Heart left ventricle (tissue), 16 donors: ENCODE measurements at regions not wholly inside any gene's neighbourhood (a gene's known extent, or its start where the extent isn't known, plus 50 kb on each side); places are given as distances from the start of the nearest gene placed in this dataset.

Experiments
- ATAC-seq, 4 donors: fragments of 200-7000 bp; cut with Tn5 transposase; one replicate each; pipeline ENCODE4 v1.9.1; 2020 to 2022; ENCODE audit warnings: moderate library complexity in 4 of 4, mild to moderate bottlenecking in 3 of 4, moderate number of reproducible peaks in 1 of 4
- DNase-seq, 5 donors: peaks; one replicate each; pipeline ENCODE4 v3.0.0-alpha.2; 2020
- H3K27ac ChIP-seq, 12 donors: fragments of 200-600 bp; sonication (generic) in 4 of 12; one replicate each; pipeline versions ENCODE4 v1.5.0 to v1.8.0; 2016 to 2022; ENCODE audit warnings: mild to moderate bottlenecking in 2 of 12
- H3K27me3 ChIP-seq, 9 donors: fragments of 200-600 bp; sonication (generic) in 2 of 9; one replicate each; pipeline versions ENCODE4 v1.5.1 to v1.8.0; 2016 to 2022; ENCODE audit warnings: mild to moderate bottlenecking in 3 of 9
- H3K36me3 ChIP-seq, 9 donors: fragments of 200-600 bp; sonication (generic) in 2 of 9; one replicate each; pipeline versions ENCODE4 v1.5.0 to v1.8.0; 2018 to 2022; ENCODE audit warnings: mild to moderate bottlenecking in 2 of 9
- H3K4me1 ChIP-seq, 12 donors: fragments of 200-600 bp; sonication (generic) in 4 of 12; one replicate each; pipeline versions ENCODE4 v1.5.0 to v1.8.0; 2016 to 2022; ENCODE audit warnings: mild to moderate bottlenecking in 3 of 12
- H3K4me3 ChIP-seq, 12 donors: fragments of 200-600 bp; sonication (generic) in 4 of 12; one replicate each; pipeline versions ENCODE4 v1.5.0 to v1.8.0; 2017 to 2022; ENCODE audit warnings: mild to moderate bottlenecking in 9 of 12, moderate library complexity in 4 of 12
- H3K9me3 ChIP-seq, 12 donors: fragments of 200-600 bp; sonication (generic) in 4 of 12; one replicate each; pipeline versions ENCODE4 v1.5.0 to v1.8.0; 2016 to 2022; ENCODE audit warnings: mild to moderate bottlenecking in 1 of 12
- POLR2A ChIP-seq, 2 donors: fragments of 450-650 bp; IDR thresholded peaks; one replicate each; pipeline ENCODE4 v1.6.1; 2017; ENCODE audit warnings: antibody characterized with exemption in 2 of 2, mild to moderate bottlenecking in 2 of 2, moderate library complexity in 2 of 2
- WGBS, 4 donors: extraction: QIAGEN DNeasy Blood & Tissue Kit in 2 of 4; methylation state at CpG; one replicate each; pipeline versions ENCODE4 v1.1.5 to v1.1.7; 2013 to 2018; 5-methylcytosine and 5-hydroxymethylcytosine counted together
- intact Hi-C, 10 donors: fragments of 100-400 bp; cut with DNase I; formaldehyde crosslinking; loops; one replicate each; pipeline versions ENCODE4 v1.11.1 to v1.14.2; 2022
- TF ChIP-seq, protein P1 (sequence below), 12 donors: fragments of 200-600 bp; sonication (generic) in 4 of 12; IDR thresholded peaks; one replicate each; pipeline versions ENCODE4 v1.5.0 to v1.8.0; 2018 to 2022; ENCODE audit warnings: antibody characterized with exemption in 12 of 12, mild to moderate bottlenecking in 5 of 12
- donor health status: ischemic (EF 13 %, LVEDD 7.1; RV severe dilation, severe dysfunction).
- donor health status: healthy with polysubstance abuse.
- donor health status: DM: no; HTN: yes; CAD: no.
- donor health status: DM: no; HTN: no; CAD: no.
- donor health status: ischemic (EF 25% LVEDD 6.9; RV normal size, moderate dysfunction).
- donor health status: ischemic (EF 25% LVEDD 5.7; RV mildly dilated, moderate dysfunction).
- donor health status: healthy.
- donor health status: DM: yes; HTN: yes; CAD: no.
- donor health status: ischemic (EF 35%, LVEDD 5.7; RV mildly dilated, moderate dysfunction).
- donor health status: nonischemic (EF 11% LVEDD 7.7; RV severe dilation, severe dysfunction).
- donor health status: DM: yes; HTN: yes; CAD: no.
- donor health status: PGD.
- donor health status: ischemic (EF 29% LVEDD 5.4; RV normal size, mild dysfunction).
- donor health status: nonischemic (EF 23%, LVEDD 6.1; RV moderate dilation, normal function).

DNA sequence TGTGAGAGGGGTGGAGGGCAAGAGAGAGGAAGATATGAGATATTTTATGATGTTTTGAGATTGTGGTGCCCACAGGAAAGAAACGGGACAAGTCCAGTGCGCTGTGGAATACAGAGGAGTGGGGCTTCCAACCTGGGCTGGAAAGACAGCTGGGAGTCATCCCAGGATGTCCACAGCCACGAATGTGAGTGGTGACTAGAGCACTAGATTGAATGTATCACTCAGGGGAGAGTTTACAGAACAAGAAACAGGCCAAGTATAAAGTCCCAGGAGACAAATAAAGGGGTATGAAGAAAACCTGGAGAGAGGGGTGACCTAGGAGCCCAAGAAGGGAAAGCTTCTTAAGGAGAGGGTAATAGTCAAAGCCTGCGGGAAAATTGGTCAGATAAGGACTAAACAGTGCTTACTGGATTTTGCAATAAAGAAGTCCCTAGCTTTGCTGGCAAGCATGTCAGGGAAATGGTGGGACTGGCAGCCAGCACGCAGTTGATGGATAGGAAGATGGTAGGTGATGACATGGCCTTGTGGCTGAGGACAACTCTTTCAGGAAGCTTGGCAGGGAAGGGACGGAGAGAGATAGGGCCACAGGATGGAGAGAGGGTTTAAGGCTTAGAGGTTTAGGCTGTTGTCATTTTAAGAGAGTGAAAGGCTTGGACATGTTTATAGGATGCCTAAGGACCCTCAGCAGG, 114.5 kb downstream of the AXIN2 start:
- TF ChIP-seq, protein P1, sequence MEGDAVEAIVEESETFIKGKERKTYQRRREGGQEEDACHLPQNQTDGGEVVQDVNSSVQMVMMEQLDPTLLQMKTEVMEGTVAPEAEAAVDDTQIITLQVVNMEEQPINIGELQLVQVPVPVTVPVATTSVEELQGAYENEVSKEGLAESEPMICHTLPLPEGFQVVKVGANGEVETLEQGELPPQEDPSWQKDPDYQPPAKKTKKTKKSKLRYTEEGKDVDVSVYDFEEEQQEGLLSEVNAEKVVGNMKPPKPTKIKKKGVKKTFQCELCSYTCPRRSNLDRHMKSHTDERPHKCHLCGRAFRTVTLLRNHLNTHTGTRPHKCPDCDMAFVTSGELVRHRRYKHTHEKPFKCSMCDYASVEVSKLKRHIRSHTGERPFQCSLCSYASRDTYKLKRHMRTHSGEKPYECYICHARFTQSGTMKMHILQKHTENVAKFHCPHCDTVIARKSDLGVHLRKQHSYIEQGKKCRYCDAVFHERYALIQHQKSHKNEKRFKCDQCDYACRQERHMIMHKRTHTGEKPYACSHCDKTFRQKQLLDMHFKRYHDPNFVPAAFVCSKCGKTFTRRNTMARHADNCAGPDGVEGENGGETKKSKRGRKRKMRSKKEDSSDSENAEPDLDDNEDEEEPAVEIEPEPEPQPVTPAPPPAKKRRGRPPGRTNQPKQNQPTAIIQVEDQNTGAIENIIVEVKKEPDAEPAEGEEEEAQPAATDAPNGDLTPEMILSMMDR (IDR thresholded peaks at IDR 0.05): no peak
- TF ChIP-seq POLR2A (IDR thresholded peaks at IDR 0.05): no peak
- H3K27me3 ChIP-seq: no peaks in the 10 kb centered on the region
- H3K36me3 ChIP-seq: no peaks in the 10 kb centered on the region
- H3K27ac ChIP-seq: no peak overlapping the region
- no peaks in the 10 kb centered on the region for H3K4me1 ChIP-seq
- ATAC-seq (no peak), DNase-seq (no peak)
- H3K4me3 ChIP-seq: no peak overlapping the region
- H3K9me3 ChIP-seq: no peaks in the 10 kb centered on the region
- 44 to 56% (median 54%) methylated on average over 6 of the region's 6 CpGs for WGBS, 4 donors
- intact Hi-C loops: no loop called here

DNA sequence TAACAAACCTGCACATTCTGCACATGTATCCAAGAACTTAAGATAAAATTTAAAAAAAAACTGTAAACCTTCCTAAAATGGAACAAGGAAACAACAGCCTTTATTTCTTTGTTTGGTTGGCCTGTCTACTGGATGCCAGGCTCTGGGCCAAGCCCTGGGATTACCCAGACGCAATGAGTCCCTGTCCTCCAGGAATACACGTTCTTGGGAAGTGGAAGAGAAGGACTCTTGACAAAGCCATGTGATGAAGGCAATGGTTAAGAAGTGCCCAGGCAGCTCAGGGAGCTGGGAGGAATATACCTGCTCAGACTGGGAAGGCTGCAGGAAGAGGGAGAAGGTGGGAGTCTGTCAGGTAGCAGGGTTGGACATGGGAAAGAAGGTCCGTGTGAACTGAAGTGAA, 115.4 kb downstream of the AXIN2 start:
- Histone ChIP-seq H3K27me3 (no peaks in the 10 kb centered on the region), H3K9me3 (no peaks in the 10 kb centered on the region), H3K27ac (no peak overlapping the region), H3K4me3 (no peak overlapping the region), H3K36me3 (no peaks in the 10 kb centered on the region), H3K4me1 (no peaks in the 10 kb centered on the region)
- intact Hi-C loops: no loop called here
- DNase-seq (no peak), ATAC-seq (no peak)
- WGBS, 4 donors: 63 to 80% (median 65%) methylated on average over 3 of the region's 3 CpGs
- TF ChIP-seq POLR2A (IDR thresholded peaks at IDR 0.05): no peak
- TF ChIP-seq, protein P1 (IDR thresholded peaks at IDR 0.05): no peak

DNA sequence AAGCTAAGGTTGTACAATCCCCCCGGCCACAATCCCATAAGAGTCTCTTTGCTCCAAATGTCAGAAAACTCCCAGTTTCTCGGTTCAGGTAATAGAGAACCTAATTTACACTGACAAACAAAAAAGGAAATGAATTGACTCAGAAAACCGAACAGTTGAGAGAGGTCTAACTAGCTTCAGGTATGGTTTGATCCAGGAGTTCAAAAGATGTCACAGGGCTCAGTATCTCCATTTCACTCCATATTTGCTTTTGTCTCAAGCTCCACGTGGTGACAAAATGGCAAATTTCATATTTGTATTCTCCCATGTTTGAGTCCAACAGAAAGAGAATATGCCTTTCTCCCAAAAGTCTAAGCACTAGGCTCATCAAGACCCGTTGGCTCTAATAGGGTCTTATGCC, 117.4 kb downstream of the AXIN2 start:
- H3K27me3 ChIP-seq: no peaks in the 10 kb centered on the region
- intact Hi-C loops: no loop called here
- no peak overlapping the region for H3K4me3 ChIP-seq
- no peaks in the 10 kb centered on the region for H3K4me1 ChIP-seq
- H3K36me3 ChIP-seq: no peaks in the 10 kb centered on the region
- 81 to 91% (median 87%) methylated on average over 5 of the region's 5 CpGs for WGBS, 4 donors
- no peaks in the 10 kb centered on the region for H3K9me3 ChIP-seq
- no peak overlapping the region for H3K27ac ChIP-seq
- no peak for ATAC-seq
- no peak for DNase-seq
- TF ChIP-seq POLR2A (IDR thresholded peaks at IDR 0.05): no peak
- TF ChIP-seq, protein P1 (IDR thresholded peaks at IDR 0.05): no peak

DNA sequence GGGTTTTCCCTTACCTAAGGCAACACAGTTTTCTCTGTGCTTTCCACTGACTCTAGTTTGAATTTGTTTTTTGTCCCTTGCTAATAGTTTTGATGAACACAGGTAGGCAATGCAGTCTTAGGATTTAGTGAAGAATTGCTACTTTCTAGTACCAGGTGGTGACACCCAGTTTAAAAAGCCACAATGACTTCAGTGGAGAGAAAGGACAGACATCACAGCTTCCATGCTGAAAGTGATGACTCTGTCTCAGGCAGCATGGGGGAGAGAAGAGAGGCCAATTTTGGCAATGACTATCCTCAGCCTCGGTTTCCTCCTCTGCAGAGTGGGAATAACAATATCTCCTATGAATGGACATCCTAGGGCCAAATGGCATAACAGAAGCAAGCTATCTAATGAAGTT, 118.8 kb downstream of the AXIN2 start:
- Histone ChIP-seq H3K36me3 (no peaks in the 10 kb centered on the region), H3K9me3 (no peaks in the 10 kb centered on the region), H3K4me3 (no peak overlapping the region), H3K27ac (no peak overlapping the region), H3K4me1 (no peaks in the 10 kb centered on the region), H3K27me3 (peaks cover 0 to 12% (median 0%) of the 10 kb centered on the region in 9 donors)
- TF ChIP-seq, protein P1 (IDR thresholded peaks at IDR 0.05): no peak
- no peak for TF ChIP-seq POLR2A (IDR thresholded peaks at IDR 0.05)
- WGBS, 4 donors: 62 to 100% (median 79%) methylated on average over 1 of the region's 1 CpG
- no peak for DNase-seq
- intact Hi-C loops: no loop called here
- no peak for ATAC-seq
